Upper lobe of left lung (tissue), 6 donors: ENCODE measurements at regions not wholly inside any gene's neighbourhood (a gene's known extent, or its start where the extent isn't known, plus 50 kb on each side); places are given as distances from the start of the nearest gene placed in this dataset.

ENCODE experiments used
- ATAC-seq, 2 donors: fragments of 200-7000 bp; cut with Tn5 transposase; one replicate each; pipeline ENCODE4 v1.9.1; 2022; ENCODE audit warnings: mild to moderate bottlenecking in 2 of 2, moderate library complexity in 2 of 2; ENCODE audit not compliant: low FRiP score in 2 of 2
- DNase-seq, 2 donors: peaks; one replicate each; pipeline ENCODE4 v3.0.0-alpha.2; 2019 to 2020
- H3K27ac ChIP-seq, 4 donors: fragments of 200-600 bp; sonication (generic); one replicate each; pipeline ENCODE4 v1.5.1; 2016 to 2019
- H3K27me3 ChIP-seq, 4 donors: fragments of 200-600 bp; sonication (generic); one replicate each; pipeline ENCODE4 v1.5.1; 2017 to 2019
- H3K36me3 ChIP-seq, 4 donors: fragments of 200-600 bp; sonication (generic); one replicate each; pipeline ENCODE4 v1.5.1; 2016 to 2019
- H3K4me1 ChIP-seq, 4 donors: fragments of 200-600 bp; sonication (generic); one replicate each; pipeline ENCODE4 v1.5.1; 2018 to 2019
- H3K4me3 ChIP-seq, 4 donors: fragments of 200-600 bp; sonication (generic); one replicate each; pipeline ENCODE4 v1.5.1; 2017 to 2019; ENCODE audit warnings: mild to moderate bottlenecking in 2 of 4, moderate library complexity in 1 of 4
- H3K9me3 ChIP-seq, 4 donors: fragments of 200-600 bp; sonication (generic); one replicate each; pipeline ENCODE4 v1.5.1; 2018 to 2019
- CTCF ChIP-seq, 6 experiments: fragments of 450-650 bp in 4 of 6; fragments of 200-600 bp in 2 of 6; sonication (generic) in 2 of 6; IDR thresholded peaks; one replicate each; pipeline ENCODE4 v1.5.1; 2016 to 2019; ENCODE audit warnings: antibody characterized with exemption in 6 of 6
- EP300 ChIP-seq, 4 donors: sonication (generic); formaldehyde crosslinking; IDR thresholded peaks; one replicate each; pipeline ENCODE4 v1.5.1; 2017; ENCODE audit warnings: antibody characterized with exemption in 4 of 4, control low read depth in 2 of 4
- POLR2A ChIP-seq, 4 donors: fragments of 450-650 bp; IDR thresholded peaks; one replicate each; pipeline ENCODE4 v1.5.1; 2016 to 2017; ENCODE audit warnings: antibody characterized with exemption in 4 of 4, mild to moderate bottlenecking in 2 of 4
- POLR2AphosphoS5 ChIP-seq, 2 donors: sonication (generic); formaldehyde crosslinking; IDR thresholded peaks; one replicate each; pipeline ENCODE4 v1.5.1; 2017; ENCODE audit warnings: antibody characterized with exemption in 2 of 2
- WGBS, 2 donors: methylation state at CpG; one replicate each; pipeline ENCODE4 v1.1.5; 2017 to 2018; 5-methylcytosine and 5-hydroxymethylcytosine counted together
- donor health status: DM: no; HTN: no; CAD: no; lungs with moderate emphysema.
- donor health status: DM: no; HTN: yes; CAD: no; lungs with severe emphysema.

GRCh38 chr7:118389629-118390028 lies 165.1 kb downstream of the ANKRD7 start:
- 84 to 85% methylated on average over 3 of the region's 3 CpGs for WGBS, 2 donors
- H3K4me1 ChIP-seq = no peaks in the 10 kb centered on the region
- H3K27ac ChIP-seq = no peak overlapping the region
- no peaks in the 10 kb centered on the region for H3K9me3 ChIP-seq
- no peaks in the 10 kb centered on the region for H3K36me3 ChIP-seq
- DNase-seq (no peak), ATAC-seq (no peak)
- H3K27me3 ChIP-seq = no peaks in the 10 kb centered on the region
- no peak overlapping the region for H3K4me3 ChIP-seq
- TF ChIP-seq CTCF (IDR thresholded peaks at IDR 0.05) (no peak), EP300 (IDR thresholded peaks at IDR 0.05) (no peak), POLR2AphosphoS5 (IDR thresholded peaks at IDR 0.05) (no peak), POLR2A (IDR thresholded peaks at IDR 0.05) (no peak)

GRCh38 chr7:118404211-118404610 lies 179.7 kb downstream of the ANKRD7 start:
- H3K27ac ChIP-seq = no peak overlapping the region

GRCh38 chr7:118418433-118418832 lies 193.9 kb downstream of the ANKRD7 start:
- Histone ChIP-seq H3K4me3 (no peak overlapping the region), H3K4me1 (no peaks in the 10 kb centered on the region), H3K27ac (no peak overlapping the region), H3K27me3 (no peaks in the 10 kb centered on the region), H3K36me3 (no peaks in the 10 kb centered on the region), H3K9me3 (no peaks in the 10 kb centered on the region)
- DNase-seq (no peak), ATAC-seq (no peak)
- WGBS, 2 donors = 82 to 97% methylated on average over 1 of the region's 1 CpG
- TF ChIP-seq POLR2AphosphoS5 (IDR thresholded peaks at IDR 0.05) (no peak), EP300 (IDR thresholded peaks at IDR 0.05) (no peak), CTCF (IDR thresholded peaks at IDR 0.05) (no peak), POLR2A (IDR thresholded peaks at IDR 0.05) (no peak)

More at GRCh38 chr7:118404211-118404610, 179.7 kb downstream of the ANKRD7 start:
- Histone ChIP-seq H3K9me3 (no peaks in the 10 kb centered on the region), H3K27me3 (no peaks in the 10 kb centered on the region), H3K4me1 (no peaks in the 10 kb centered on the region), H3K36me3 (no peaks in the 10 kb centered on the region), H3K4me3 (no peak overlapping the region)
- WGBS, 2 donors = 91 to 94% methylated on average over 2 of the region's 2 CpGs
- DNase-seq = no peak
- TF ChIP-seq EP300 (IDR thresholded peaks at IDR 0.05) (no peak), POLR2AphosphoS5 (IDR thresholded peaks at IDR 0.05) (no peak), POLR2A (IDR thresholded peaks at IDR 0.05) (no peak), CTCF (IDR thresholded peaks at IDR 0.05) (no peak)
- no peak for ATAC-seq

GRCh38 chr7:118420888-118421287 lies 196.4 kb downstream of the ANKRD7 start:
- WGBS, 2 donors = 84 to 88% methylated on average over 2 of the region's 2 CpGs
- H3K9me3 ChIP-seq = no peaks in the 10 kb centered on the region
- no peak for ATAC-seq
- H3K4me1 ChIP-seq = no peaks in the 10 kb centered on the region
- no peaks in the 10 kb centered on the region for H3K36me3 ChIP-seq
- TF ChIP-seq CTCF (IDR thresholded peaks at IDR 0.05) = no peak
- TF ChIP-seq EP300 (IDR thresholded peaks at IDR 0.05) = no peak
- TF ChIP-seq POLR2AphosphoS5 (IDR thresholded peaks at IDR 0.05) = no peak
- TF ChIP-seq POLR2A (IDR thresholded peaks at IDR 0.05) = no peak
- no peak overlapping the region for H3K4me3 ChIP-seq
- H3K27ac ChIP-seq = no peak overlapping the region
- H3K27me3 ChIP-seq = no peaks in the 10 kb centered on the region
- no peak for DNase-seq

GRCh38 chr7:118429141-118429540 lies 204.6 kb downstream of the ANKRD7 start:
- Histone ChIP-seq H3K27ac (no peak overlapping the region), H3K9me3 (no peaks in the 10 kb centered on the region), H3K27me3 (no peaks in the 10 kb centered on the region), H3K4me3 (no peak overlapping the region), H3K4me1 (no peaks in the 10 kb centered on the region), H3K36me3 (no peaks in the 10 kb centered on the region)
- no peak for ATAC-seq
- DNase-seq = no peak
- 66 to 73% methylated on average over 2 to 3 of the region's 3 CpGs for WGBS, 2 donors
- TF ChIP-seq POLR2A (IDR thresholded peaks at IDR 0.05) (no peak), CTCF (IDR thresholded peaks at IDR 0.05) (no peak), POLR2AphosphoS5 (IDR thresholded peaks at IDR 0.05) (no peak), EP300 (IDR thresholded peaks at IDR 0.05) (no peak)
